OCI-LY7 (cell line): ENCODE measurements at regions not wholly inside any gene's neighbourhood (a gene's known extent, or its start where the extent isn't known, plus 50 kb on each side); places are given as distances from the start of the nearest gene placed in this dataset.

Experiments
- CTCF ChIP-seq: fragments of 200-600 bp; sonication (generic); conservative IDR thresholded peaks from 2 replicates; pipeline ENCODE4 v1.5.1; 2014; ENCODE audit warnings: mild to moderate bottlenecking, antibody characterized with exemption, low read length, moderate library complexity, mixed read lengths
- EZH2phosphoT487 ChIP-seq: fragments of 200-600 bp; sonication (generic); IDR thresholded peaks from 2 replicates; pipeline ENCODE4 v1.6.1; 2018; ENCODE audit warnings: low read depth, borderline replicate concordance, mild to moderate bottlenecking, mixed run types, antibody characterized with exemption, low read length, moderate library complexity, mixed read lengths

- no peak for TF ChIP-seq EZH2phosphoT487
- TF ChIP-seq CTCF = no peak
Observed at GRCh38 chr20:48222595-48223180, 437.4 kb upstream of the SULF2 start.
